ENCODE measurements at regions not wholly inside any gene's neighbourhood (a gene's known extent, or its start where the extent isn't known, plus 50 kb on each side); places are given as distances from the start of the nearest gene placed in this dataset.

DNA sequence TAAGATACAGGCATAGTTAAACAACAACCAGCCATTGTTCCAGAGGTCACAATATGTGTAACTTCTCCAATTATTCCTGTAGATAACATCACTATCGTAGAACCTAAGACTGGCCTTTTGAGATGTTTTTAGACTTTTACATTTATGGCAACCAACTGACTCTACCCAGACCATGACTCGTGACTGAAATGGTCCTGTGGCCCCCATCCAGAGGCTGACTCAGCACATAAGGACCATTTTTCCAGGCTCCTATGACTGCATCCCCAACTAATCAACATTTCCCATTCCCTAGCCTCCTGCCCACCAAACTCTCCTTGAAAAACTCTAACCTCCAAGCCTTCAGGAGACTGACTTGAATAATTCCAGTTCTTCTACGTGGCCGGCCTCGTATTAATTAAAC is 52.6 kb upstream of the NID2 start:
- no peak for DNase-seq

DNA sequence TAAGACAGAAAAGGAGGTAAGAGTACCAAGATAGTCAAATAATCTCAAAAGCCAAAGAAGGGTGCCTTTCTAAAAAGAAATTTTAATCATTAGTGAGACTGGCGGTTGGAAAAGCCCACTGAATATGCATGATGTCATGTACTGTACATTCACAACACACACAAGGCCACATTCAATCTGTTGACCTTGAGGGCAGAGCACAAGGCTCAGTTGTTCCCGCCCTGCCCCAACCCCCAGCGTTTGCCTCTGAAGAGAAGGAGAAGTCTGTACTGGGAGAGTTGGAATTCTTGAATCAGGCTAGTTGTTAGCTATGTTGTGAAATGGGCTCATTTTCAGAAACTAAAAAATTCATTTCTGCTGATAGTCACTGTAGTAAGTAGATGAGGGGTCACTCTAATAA is 50.2 kb upstream of the NID2 start:
- peak; percentile 55 for DNase-seq

Measured in femur (tissue), 1 donor.